Ascending aorta (tissue), 2 donors: ENCODE measurements at regions not wholly inside any gene's neighbourhood (a gene's known extent, or its start where the extent isn't known, plus 50 kb on each side); places are given as distances from the start of the nearest gene placed in this dataset.

Source experiments
- DNase-seq, 2 donors: peaks; one replicate each; pipeline ENCODE4 v3.0.0-alpha.2; 2019; ENCODE audit warnings: low spot score in 2 of 2
- H3K27ac ChIP-seq, 2 donors: fragments of 200-600 bp; sonication (generic); one replicate each; pipeline ENCODE4 v1.5.1; 2016 to 2017; ENCODE audit warnings: mild to moderate bottlenecking in 1 of 2
- H3K27me3 ChIP-seq: fragments of 200-600 bp; sonication (generic); one replicate; pipeline ENCODE4 v1.5.1; 2017
- H3K36me3 ChIP-seq, 2 donors: fragments of 200-600 bp; sonication (generic); one replicate each; pipeline ENCODE4 v1.5.1; 2016
- H3K4me1 ChIP-seq, 2 donors: fragments of 200-600 bp; sonication (generic); one replicate each; pipeline ENCODE4 v1.5.1; 2016 to 2017; ENCODE audit warnings: mild to moderate bottlenecking in 1 of 2
- H3K4me3 ChIP-seq, 2 donors: fragments of 200-600 bp; sonication (generic); one replicate each; pipeline ENCODE4 v1.5.1; 2016 to 2017; ENCODE audit warnings: mild to moderate bottlenecking in 1 of 2
- H3K9me3 ChIP-seq, 2 donors: fragments of 200-600 bp; sonication (generic); one replicate each; pipeline ENCODE4 v1.5.1; 2016
- intact Hi-C: fragments of 100-400 bp; cut with DNase I; formaldehyde crosslinking; loops from one replicate; pipeline ENCODE4 v1.15.1; 2023
- TF ChIP-seq, protein P1 (sequence below), 3 experiments: fragments of 200-600 bp in 2 of 3; fragments of 450-650 bp in 1 of 3; sonication (generic) in 2 of 3; IDR thresholded peaks; one replicate each; pipeline ENCODE4 v1.5.1; 2016 to 2019; ENCODE audit warnings: antibody characterized with exemption in 3 of 3, mild to moderate bottlenecking in 1 of 3, moderate library complexity in 1 of 3

DNA sequence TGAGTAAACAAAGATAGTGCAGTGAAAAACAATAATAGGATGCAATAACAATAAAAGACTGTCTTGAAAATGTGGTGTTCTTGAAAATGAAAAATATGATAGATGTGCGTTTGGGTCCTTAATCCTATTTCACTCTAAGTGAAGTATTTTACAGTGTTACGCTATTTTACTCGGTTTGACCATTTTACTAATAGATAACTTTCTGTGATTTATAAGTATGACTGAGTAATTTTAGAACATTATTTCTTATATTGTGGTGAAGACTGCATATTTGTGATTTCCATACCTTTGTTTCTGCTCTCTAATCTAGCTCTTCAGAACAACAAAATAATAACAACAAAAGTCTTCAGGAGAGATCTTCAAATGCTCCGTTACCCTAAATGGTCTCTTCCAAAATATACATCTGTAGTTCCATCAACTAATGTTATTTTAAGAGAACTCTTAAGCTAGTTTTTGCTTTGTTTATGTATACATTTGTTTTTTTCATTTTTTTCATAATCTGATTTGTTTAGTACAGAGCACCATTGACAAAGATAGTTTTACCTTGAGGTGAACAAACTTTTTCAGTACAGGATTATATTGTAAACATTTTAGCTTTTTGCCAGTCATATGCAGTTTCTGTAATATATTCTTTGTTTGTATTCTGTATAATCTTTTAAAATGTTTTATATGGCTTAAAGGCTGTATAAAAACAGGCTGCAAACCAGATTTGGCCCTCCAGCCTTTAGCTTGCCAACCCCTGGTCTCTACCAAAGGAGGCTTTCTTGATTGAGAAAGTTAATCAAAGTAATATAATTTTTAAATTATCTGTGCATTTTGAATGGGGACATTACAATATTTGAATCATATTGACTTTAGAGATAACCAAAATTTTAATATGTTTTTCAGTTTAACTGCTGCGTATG, 1572.7 kb upstream of the PRR20A start:
- no peaks in the 10 kb centered on the region for H3K27me3 ChIP-seq
- no peaks in the 10 kb centered on the region for H3K4me1 ChIP-seq
- H3K4me3 ChIP-seq = no peak overlapping the region
- intact Hi-C loops = no loop called here
- no peak overlapping the region for H3K27ac ChIP-seq
- no peaks in the 10 kb centered on the region for H3K9me3 ChIP-seq
- TF ChIP-seq, protein P1, sequence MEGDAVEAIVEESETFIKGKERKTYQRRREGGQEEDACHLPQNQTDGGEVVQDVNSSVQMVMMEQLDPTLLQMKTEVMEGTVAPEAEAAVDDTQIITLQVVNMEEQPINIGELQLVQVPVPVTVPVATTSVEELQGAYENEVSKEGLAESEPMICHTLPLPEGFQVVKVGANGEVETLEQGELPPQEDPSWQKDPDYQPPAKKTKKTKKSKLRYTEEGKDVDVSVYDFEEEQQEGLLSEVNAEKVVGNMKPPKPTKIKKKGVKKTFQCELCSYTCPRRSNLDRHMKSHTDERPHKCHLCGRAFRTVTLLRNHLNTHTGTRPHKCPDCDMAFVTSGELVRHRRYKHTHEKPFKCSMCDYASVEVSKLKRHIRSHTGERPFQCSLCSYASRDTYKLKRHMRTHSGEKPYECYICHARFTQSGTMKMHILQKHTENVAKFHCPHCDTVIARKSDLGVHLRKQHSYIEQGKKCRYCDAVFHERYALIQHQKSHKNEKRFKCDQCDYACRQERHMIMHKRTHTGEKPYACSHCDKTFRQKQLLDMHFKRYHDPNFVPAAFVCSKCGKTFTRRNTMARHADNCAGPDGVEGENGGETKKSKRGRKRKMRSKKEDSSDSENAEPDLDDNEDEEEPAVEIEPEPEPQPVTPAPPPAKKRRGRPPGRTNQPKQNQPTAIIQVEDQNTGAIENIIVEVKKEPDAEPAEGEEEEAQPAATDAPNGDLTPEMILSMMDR (IDR thresholded peaks at IDR 0.05) = no peak
- H3K36me3 ChIP-seq = no peaks in the 10 kb centered on the region
- no peak for DNase-seq

DNA sequence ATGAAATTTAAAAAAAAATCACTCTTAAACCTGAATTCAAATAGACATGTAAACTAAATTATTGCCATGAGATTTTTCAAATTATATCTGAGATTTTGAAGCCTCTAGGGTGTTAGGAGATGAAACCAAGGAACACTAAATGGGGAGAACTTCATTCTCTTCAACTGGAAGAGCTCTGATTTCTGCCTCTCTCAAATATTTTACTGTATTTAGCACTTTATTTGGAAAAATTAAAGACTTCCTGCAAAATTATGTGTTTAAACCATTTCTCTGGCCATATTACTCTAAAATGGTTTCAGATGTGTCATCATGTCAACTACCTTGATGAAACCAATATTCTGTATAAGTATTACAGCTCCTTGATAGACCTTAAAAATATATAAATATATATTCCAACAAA, 1571.6 kb upstream of the PRR20A start:
- no peaks in the 10 kb centered on the region for H3K36me3 ChIP-seq
- H3K27me3 ChIP-seq = no peaks in the 10 kb centered on the region
- DNase-seq = no peak
- H3K4me1 ChIP-seq = no peaks in the 10 kb centered on the region
- no peak overlapping the region for H3K27ac ChIP-seq
- no peaks in the 10 kb centered on the region for H3K9me3 ChIP-seq
- no peak overlapping the region for H3K4me3 ChIP-seq
- intact Hi-C loops = no loop called here
- TF ChIP-seq, protein P1 (IDR thresholded peaks at IDR 0.05) = no peak

DNA sequence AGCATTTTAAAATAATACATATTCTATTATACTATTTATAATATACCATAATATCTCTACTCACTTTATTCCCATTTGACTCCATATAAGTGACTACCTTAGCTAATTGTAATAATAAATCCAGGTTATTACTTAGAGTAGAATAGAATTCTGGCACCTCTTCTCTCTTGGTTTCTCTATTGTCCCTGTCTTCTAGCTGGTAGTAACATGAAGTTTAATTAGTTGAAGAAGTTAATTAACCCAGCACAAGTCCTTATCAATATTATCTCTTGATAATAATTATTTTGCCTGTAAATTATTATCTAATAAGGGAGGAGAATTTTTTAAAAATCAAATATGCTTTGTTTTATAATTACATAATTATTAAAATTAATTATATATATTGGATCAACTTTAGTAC, 1571.2 kb upstream of the PRR20A start:
- Histone ChIP-seq H3K27me3 (no peaks in the 10 kb centered on the region), H3K4me1 (no peaks in the 10 kb centered on the region), H3K36me3 (no peaks in the 10 kb centered on the region), H3K27ac (no peak overlapping the region), H3K4me3 (no peak overlapping the region), H3K9me3 (no peaks in the 10 kb centered on the region)
- DNase-seq = no peak
- TF ChIP-seq, protein P1 (IDR thresholded peaks at IDR 0.05) = no peak
- intact Hi-C loops = no loop called here

DNA sequence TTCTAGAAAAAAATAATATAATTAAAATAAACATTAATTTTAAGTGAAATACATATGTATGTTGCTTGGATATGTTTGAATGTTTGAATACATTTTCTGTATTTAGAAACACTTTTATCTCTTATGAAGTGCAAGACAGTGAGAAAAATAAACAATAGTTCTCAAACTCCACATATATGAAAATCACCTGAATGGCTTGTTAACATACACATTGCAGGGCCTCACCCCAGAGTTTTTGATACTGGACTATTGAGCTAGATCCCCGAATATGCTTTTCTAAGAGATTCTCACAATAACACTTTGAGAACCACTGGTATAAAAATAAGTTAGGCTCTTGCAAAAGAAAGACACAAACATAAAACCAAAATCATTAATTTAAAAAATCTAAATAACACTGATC, 1570.3 kb upstream of the PRR20A start:
- DNase-seq = no peak
- Histone ChIP-seq H3K9me3 (no peaks in the 10 kb centered on the region), H3K27me3 (no peaks in the 10 kb centered on the region), H3K4me3 (no peak overlapping the region), H3K36me3 (no peaks in the 10 kb centered on the region), H3K27ac (no peak overlapping the region), H3K4me1 (no peaks in the 10 kb centered on the region)
- intact Hi-C loops = no loop called here
- TF ChIP-seq, protein P1 (IDR thresholded peaks at IDR 0.05) = no peak

DNA sequence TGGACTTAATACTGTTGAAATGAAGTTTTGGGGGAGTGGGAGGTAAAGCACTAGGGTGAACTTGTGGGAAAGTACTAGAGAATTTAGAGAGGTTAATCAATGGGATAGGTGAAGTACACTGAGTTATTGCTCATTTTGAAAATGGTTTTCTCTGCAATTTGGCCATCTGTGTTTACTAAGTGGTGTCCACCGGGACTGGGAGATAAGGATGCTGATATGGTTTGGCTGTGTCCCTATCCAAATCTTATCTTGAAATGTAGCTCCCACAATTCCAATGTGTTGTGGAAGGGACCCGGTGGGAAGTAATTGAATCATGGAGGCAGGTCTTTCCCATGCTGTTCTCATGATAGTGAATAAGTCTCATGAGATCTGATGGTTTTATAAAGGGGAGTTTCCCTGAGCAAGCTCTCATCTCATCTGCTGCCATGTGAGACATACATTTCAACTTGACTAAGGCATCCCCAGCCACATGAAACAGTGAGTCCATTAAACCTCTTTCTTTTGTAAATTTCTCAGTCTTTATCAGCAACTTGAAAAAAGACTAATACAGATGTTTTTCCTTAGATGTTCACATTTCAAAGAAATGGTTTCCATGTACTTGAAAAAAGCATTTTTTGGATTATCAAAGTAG, 1569.4 kb upstream of the PRR20A start:
- Histone ChIP-seq H3K9me3 (no peaks in the 10 kb centered on the region), H3K27me3 (no peaks in the 10 kb centered on the region), H3K4me3 (no peak overlapping the region), H3K4me1 (no peaks in the 10 kb centered on the region), H3K36me3 (no peaks in the 10 kb centered on the region), H3K27ac (no peak overlapping the region)
- DNase-seq = no peak
- intact Hi-C loops = no loop called here
- TF ChIP-seq, protein P1 (IDR thresholded peaks at IDR 0.05) = no peak
